ENCODE measurements at regions not wholly inside any gene's neighbourhood (a gene's known extent, or its start where the extent isn't known, plus 50 kb on each side); places are given as distances from the start of the nearest gene placed in this dataset.

- H3K4me3 Mint-ChIP-seq = no peak overlapping the region
- H3K27ac Mint-ChIP-seq (ENCODE audit: unreplicated experiment) = no peak overlapping the region
- no peaks in the 10 kb centered on the region for H3K4me1 Mint-ChIP-seq
- no peaks in the 10 kb centered on the region for H3K36me3 Mint-ChIP-seq (ENCODE audit: low read depth)
- peaks cover 4% of the 10 kb centered on the region for H3K9me3 Mint-ChIP-seq
- DNase-seq (ENCODE audit: low read depth, low spot score) = no peak
- TF ChIP-seq CTCF (conservative IDR thresholded peaks at IDR 0.05) = no peak
- H3K27me3 Mint-ChIP-seq (ENCODE audit: low read depth) = no peaks in the 10 kb centered on the region
These were observed 127.5 kb upstream of the ADAMTS5 start for GRCh38 chr21:27094184-27094948.

GRCh38 chr21:27086630-27087029 lies 119.7 kb upstream of the ADAMTS5 start:
- Mint-ChIP-seq H3K27ac (ENCODE audit: unreplicated experiment) (no peak overlapping the region), H3K4me3 (no peak overlapping the region), H3K27me3 (ENCODE audit: low read depth) (no peaks in the 10 kb centered on the region), H3K9me3 (peaks cover 4% of the 10 kb centered on the region), H3K4me1 (peaks cover 9% of the 10 kb centered on the region), H3K36me3 (ENCODE audit: low read depth) (no peaks in the 10 kb centered on the region)
- no peak for DNase-seq (ENCODE audit: low read depth, low spot score)
- no peak for TF ChIP-seq CTCF (conservative IDR thresholded peaks at IDR 0.05)

GRCh38 chr21:27086186-27086585 lies 119.3 kb upstream of the ADAMTS5 start:
- H3K9me3 Mint-ChIP-seq = peaks cover 4% of the 10 kb centered on the region
- H3K36me3 Mint-ChIP-seq (ENCODE audit: low read depth) = no peaks in the 10 kb centered on the region
- H3K27ac Mint-ChIP-seq (ENCODE audit: unreplicated experiment) = no peak overlapping the region
- no peak for TF ChIP-seq CTCF (conservative IDR thresholded peaks at IDR 0.05)
- no peaks in the 10 kb centered on the region for H3K27me3 Mint-ChIP-seq (ENCODE audit: low read depth)
- DNase-seq (ENCODE audit: low read depth, low spot score) = no peak
- peaks cover 9% of the 10 kb centered on the region for H3K4me1 Mint-ChIP-seq
- H3K4me3 Mint-ChIP-seq = no peak overlapping the region

- Mint-ChIP-seq H3K27me3 (ENCODE audit: low read depth) (no peaks in the 10 kb centered on the region), H3K4me3 (no peak overlapping the region), H3K36me3 (ENCODE audit: low read depth) (no peaks in the 10 kb centered on the region), H3K27ac (ENCODE audit: unreplicated experiment) (no peak overlapping the region), H3K9me3 (peaks cover 7% of the 10 kb centered on the region), H3K4me1 (peaks cover 15% of the 10 kb centered on the region)
- DNase-seq (ENCODE audit: low read depth, low spot score) = no peak
- no peak for TF ChIP-seq CTCF (conservative IDR thresholded peaks at IDR 0.05)
These were observed 118.5 kb upstream of the ADAMTS5 start for GRCh38 chr21:27085387-27085786.

GRCh38 chr21:27083144-27083543 lies 116.3 kb upstream of the ADAMTS5 start:
- Mint-ChIP-seq H3K27me3 (ENCODE audit: low read depth) (no peaks in the 10 kb centered on the region), H3K36me3 (ENCODE audit: low read depth) (no peaks in the 10 kb centered on the region), H3K9me3 (peaks cover 3% of the 10 kb centered on the region), H3K4me1 (peaks cover 30% of the 10 kb centered on the region), H3K27ac (ENCODE audit: unreplicated experiment) (no peak overlapping the region), H3K4me3 (no peak overlapping the region)
- no peak for TF ChIP-seq CTCF (conservative IDR thresholded peaks at IDR 0.05)
- DNase-seq (ENCODE audit: low read depth, low spot score) = no peak

All from neural crest cell (in vitro differentiated cells).